ENCODE measurements at regions not wholly inside any gene's neighbourhood (a gene's known extent, or its start where the extent isn't known, plus 50 kb on each side); places are given as distances from the start of the nearest gene placed in this dataset.
A peak's percentile ranks its signal among the peaks of the same experiment; 100 is the strongest.

DNA sequence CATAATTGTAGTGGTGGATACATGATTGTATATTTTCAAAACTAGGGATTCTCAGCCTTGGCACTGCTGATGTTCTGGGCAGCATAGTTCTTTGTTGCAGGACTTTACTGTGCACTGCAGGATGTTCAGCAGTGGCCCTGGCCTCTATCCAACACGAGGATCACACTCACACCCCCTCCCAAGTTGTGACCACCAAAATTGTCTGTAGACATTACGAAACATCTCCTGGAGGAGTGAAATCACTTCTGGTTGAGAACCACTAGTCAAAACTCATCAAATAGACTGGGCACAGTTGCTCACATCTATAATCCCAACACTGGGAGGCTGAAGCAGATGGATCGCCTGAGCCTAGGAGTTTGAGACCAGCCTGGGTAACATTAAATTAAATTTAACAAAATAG, 123.1 kb upstream of the CDYL start:
- ATAC-seq (ENCODE audit: low FRiP score) (no peak), DNase-seq (ENCODE audit: low spot score) (no peak)
- TF ChIP-seq, protein P1, sequence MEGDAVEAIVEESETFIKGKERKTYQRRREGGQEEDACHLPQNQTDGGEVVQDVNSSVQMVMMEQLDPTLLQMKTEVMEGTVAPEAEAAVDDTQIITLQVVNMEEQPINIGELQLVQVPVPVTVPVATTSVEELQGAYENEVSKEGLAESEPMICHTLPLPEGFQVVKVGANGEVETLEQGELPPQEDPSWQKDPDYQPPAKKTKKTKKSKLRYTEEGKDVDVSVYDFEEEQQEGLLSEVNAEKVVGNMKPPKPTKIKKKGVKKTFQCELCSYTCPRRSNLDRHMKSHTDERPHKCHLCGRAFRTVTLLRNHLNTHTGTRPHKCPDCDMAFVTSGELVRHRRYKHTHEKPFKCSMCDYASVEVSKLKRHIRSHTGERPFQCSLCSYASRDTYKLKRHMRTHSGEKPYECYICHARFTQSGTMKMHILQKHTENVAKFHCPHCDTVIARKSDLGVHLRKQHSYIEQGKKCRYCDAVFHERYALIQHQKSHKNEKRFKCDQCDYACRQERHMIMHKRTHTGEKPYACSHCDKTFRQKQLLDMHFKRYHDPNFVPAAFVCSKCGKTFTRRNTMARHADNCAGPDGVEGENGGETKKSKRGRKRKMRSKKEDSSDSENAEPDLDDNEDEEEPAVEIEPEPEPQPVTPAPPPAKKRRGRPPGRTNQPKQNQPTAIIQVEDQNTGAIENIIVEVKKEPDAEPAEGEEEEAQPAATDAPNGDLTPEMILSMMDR (IDR thresholded peaks at IDR 0.05) = no peak

- no peak for DNase-seq (ENCODE audit: low spot score)
- TF ChIP-seq, protein P1 (IDR thresholded peaks at IDR 0.05) = no peak
- ATAC-seq (ENCODE audit: low FRiP score) = no peak
Observed at GRCh38 chr6:4651831-4652467, 124.3 kb upstream of the CDYL start.

GRCh38 chr6:4649728-4650127, 126.5 kb upstream of the CDYL start:
- TF ChIP-seq, protein P1 (IDR thresholded peaks at IDR 0.05) = no peak
- DNase-seq (ENCODE audit: low spot score) (no peak), ATAC-seq (ENCODE audit: low FRiP score) (no peak)

- TF ChIP-seq, protein P1 (IDR thresholded peaks at IDR 0.05) = no peak
- peak; percentile 49 for DNase-seq (ENCODE audit: low spot score)
- ATAC-seq (ENCODE audit: low FRiP score) = peak; percentile 80
Observed at GRCh38 chr6:4647414-4648365, 128.5 kb upstream of the CDYL start.

DNA sequence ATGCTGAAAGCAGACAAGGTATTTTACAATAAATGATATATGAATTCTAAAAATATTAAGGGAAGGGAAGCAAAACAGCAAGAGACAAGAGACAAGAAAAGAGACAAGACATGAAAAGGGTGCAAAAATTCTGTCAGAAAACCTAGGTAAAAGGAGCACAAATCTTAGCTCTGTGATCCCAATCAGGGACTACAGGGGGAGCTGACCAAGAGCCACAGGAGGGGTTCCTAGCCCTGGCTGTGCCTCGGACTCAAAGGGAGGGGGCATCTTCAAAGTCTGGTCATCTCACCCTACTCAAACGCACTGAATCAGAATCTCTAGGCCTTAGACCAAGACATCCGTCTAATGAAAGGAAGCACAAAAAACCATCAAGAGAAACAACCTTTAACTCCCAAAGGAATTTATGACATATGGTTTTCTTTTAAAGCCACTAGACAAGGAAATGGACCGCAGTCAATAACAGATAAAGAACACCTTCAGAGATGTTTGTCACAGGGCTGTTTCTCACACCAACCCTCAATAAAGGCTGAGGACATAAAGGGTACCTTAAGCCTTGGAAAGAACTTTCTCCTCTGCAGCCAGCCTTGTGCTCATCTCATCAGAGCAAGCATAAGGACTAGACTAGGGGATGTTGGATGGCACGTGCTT, 130.4 kb upstream of the CDYL start:
- ATAC-seq (ENCODE audit: low FRiP score) = no peak
- no peak for DNase-seq (ENCODE audit: low spot score)
- TF ChIP-seq, protein P1 (IDR thresholded peaks at IDR 0.05) = no peak

DNA sequence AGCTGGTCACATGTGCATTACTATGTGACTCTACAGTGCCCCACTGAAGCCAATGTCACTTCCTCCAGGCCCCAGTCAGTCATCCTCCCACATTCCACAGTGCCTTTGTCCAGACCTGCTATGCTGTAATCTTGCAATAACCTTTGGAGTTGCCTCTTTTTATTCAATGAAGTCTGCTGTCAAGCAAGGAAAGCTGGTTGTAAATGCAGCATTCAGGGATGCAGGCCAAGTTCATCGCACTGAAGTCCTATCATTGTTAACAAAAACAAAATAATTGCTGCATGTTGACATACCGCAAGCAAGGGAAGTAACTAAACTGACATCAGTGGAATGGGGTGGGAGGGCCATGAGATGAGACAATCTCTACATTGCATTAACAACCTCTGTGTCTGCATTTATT, 131.2 kb upstream of the CDYL start:
- TF ChIP-seq, protein P1 (IDR thresholded peaks at IDR 0.05) = no peak
- ATAC-seq (ENCODE audit: low FRiP score) (no peak), DNase-seq (ENCODE audit: low spot score) (no peak)
